Activated effector memory CD4-positive, alpha-beta T cell treated with Interleukin-2 at 50 U/mL for 16 hours (primary cell): ENCODE measurements at regions not wholly inside any gene's neighbourhood (a gene's known extent, or its start where the extent isn't known, plus 50 kb on each side); places are given as distances from the start of the nearest gene placed in this dataset.
"Not testable (repeated sequence)": the region's sequence is repeated elsewhere in the genome, so short reads cannot be mapped to it uniquely, and the experiment has no call there.

Source experiments
- DNase-seq: peaks from one replicate; pipeline ENCODE4 v3.0.0-alpha.2; 2020

DNA sequence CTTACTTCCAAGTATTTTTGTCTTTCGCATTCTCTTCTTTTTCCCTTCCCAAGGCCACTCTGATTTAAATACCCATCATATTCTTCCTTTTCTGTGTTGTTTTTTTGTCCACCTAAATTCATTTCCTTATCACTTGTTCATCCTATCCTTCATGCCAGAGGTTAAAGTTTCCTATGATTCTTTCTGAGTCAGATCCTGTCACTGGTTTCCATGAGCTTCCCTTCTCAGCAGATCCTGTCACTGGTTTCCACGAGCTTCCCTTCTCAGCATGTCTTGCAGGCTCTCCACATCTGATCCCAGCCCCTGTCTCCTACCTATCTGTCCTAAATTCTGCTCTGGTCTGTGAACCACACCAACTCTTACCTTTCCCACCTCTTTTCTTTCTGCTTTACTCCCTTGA lies 311.8 kb upstream of the RGS6 start:
- DNase-seq, result no peak

DNA sequence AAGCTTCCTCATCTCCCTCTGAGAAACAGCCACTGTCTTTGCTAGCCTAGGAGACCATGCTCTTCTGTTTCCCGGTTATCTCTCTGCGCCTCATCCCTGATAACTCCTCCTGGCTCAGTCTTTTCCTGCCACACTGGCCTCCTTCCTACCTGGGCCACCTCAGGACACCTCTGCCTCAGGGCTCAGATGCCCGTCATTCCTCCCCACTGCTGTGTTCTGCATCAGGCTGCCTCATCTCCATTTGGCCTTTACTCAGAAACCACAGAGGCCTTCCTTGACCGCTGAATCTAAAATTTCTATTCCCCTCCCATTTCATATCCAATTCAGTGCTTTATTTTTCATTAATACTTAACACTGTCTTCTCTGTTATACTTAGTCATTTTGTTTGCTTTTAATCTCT lies 311.0 kb upstream of the RGS6 start:
- no peak for DNase-seq

DNA sequence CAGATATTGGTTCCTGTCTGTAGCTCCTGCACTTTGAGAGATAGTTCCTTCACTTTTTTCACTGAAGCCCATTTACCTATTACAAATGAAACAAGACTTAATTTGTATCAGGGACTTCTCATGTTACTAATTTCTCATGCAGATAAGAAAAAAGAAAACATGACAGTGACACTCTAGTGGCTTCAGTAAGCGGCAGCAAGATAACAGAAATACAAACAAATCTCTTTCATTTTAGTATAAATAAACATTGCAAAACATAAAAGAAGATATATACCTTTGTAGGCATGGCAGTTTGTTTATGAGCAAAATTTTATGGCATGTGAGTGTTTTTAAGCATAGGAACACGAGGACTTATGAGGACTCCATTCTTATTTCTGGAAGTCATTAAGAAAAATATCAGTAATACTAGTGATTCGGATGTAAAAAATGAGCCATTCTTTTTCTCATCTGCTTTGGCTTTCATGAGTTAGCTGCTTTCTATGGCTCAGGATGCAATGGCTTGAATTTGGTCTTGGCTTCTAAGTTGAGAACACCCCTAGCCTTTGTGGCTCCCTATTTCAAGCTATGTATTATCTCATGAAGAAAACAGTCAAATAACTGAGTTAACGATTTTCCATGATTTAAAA lies 310.1 kb upstream of the RGS6 start:
- no peak for DNase-seq

- no peak for DNase-seq
Measured at GRCh38 chr14:71623939-71624338, 308.3 kb upstream of the RGS6 start.

- DNase-seq, result no peak
Measured at GRCh38 chr14:71625175-71625574, 307.1 kb upstream of the RGS6 start.

DNA sequence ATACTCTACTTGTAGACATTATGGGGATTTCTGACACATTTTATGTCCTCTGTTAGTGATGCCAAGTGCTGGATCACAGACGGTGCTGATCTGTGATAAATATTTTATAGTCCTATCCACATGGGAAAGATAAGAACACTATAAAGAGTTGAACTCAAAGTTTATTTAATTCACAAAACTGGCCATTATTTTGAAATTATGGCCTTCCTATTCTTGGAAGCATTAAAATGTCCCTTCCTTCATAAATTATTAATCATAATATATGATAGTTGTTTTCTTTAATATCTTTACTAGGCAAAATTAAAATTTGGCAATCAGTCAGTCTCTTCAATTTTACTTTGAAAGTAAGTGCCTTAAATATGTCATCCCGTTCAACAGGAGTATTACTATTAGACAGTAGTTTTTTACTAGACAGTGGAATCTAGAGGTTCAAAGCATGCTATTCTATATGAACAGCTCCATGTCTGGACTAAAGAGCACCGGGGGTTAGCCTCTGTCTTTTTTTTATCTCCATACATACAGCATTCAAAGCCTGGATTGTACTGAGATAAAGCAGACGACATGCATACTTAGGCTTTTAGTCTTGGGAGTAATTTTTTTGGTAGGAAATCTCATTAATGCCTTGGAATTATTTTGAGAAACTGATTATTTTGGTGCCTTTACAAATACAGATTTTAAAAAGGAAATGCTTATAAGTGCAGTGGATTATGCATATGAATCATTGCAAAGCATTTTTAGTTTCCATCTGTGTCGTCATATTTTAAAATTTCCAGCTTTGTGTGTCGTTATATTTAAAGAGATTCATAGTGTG lies 306.1 kb upstream of the RGS6 start:
- no peak for DNase-seq

GRCh38 chr14:71628433-71628832 lies 303.8 kb upstream of the RGS6 start:
- DNase-seq, result no peak

DNA sequence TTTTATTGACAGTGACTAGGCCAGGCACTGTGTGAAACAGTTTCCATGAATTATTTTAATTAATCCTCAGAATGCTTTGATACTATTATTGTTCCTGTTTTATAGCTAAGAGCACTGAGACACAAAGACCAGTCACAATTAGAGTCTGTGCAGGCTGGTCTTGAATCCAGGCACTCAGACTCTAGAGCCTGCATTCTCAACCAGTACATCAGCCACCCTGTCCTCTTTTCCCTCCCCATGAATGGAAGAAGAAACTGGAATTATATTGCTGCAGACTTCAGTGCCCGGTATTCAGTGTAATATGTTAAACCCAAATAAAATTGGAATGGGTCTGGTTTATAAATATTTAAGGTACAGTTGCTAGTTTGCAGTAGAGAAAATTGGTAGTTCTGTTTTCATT lies 303.0 kb upstream of the RGS6 start:
- no peak for DNase-seq

- DNase-seq, result no peak
Measured at GRCh38 chr14:71629765-71630492, 302.3 kb upstream of the RGS6 start.

- DNase-seq, result not testable (repeated sequence)
Measured at GRCh38 chr14:71631030-71631429, 301.2 kb upstream of the RGS6 start.

GRCh38 chr14:71632440-71632946 lies 299.7 kb upstream of the RGS6 start:
- DNase-seq, result no peak

- DNase-seq, result no peak
Measured at GRCh38 chr14:71636076-71636475, 296.2 kb upstream of the RGS6 start.

DNA sequence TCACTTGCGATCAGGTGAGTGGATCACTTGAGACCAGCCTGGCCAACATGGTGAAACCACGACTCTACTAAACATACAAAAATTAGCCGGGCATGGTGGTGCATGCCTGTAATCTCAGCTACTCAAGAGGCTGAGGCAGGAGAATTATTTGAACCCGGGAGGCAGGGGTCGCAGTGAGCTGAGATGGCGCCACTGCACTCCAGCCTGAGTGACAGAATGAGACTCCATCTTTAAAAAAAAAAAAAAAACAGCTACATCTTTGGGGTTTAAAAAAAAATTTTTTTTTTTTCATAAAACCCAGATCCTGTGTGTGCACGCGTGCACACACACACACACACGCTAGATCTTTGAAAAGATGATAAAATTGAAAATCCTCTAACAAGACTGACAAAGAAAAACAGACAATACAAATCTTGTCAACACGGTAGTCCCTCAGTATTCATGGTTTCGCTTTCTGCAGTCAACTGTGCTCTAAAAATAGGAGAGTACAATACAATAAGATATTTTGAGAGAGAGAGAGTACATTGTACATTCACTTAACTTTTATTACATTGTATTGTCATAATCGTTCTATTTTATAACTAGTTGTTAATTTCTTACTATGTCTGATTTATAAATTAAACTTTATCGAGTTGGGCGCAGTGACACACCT lies 295.3 kb upstream of the RGS6 start:
- DNase-seq, result no peak

GRCh38 chr14:71638523-71639196 lies 293.6 kb upstream of the RGS6 start:
- DNase-seq, result no peak

DNA sequence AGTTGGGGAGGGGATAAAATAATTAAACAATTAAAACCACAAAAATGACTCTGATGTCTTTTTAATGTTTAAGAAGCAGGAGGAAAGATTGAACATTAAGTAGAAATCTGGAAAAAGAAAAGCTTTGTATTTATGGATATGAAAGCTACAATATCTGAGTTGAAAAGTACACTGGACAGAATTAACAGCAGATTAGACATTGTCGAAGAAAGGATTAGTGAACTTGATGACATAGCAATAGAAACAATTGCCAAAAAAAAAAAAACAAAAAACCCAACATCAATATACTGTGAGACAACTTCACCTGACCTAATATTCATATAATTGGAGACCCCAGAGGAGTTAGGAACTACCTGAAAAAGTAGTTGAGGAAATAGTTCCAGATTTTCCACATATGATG lies 289.5 kb upstream of the RGS6 start:
- DNase-seq, result no peak

GRCh38 chr14:71645656-71646055 lies 286.6 kb upstream of the RGS6 start:
- DNase-seq, result no peak

GRCh38 chr14:71646518-71646917 lies 285.7 kb upstream of the RGS6 start:
- no peak for DNase-seq

DNA sequence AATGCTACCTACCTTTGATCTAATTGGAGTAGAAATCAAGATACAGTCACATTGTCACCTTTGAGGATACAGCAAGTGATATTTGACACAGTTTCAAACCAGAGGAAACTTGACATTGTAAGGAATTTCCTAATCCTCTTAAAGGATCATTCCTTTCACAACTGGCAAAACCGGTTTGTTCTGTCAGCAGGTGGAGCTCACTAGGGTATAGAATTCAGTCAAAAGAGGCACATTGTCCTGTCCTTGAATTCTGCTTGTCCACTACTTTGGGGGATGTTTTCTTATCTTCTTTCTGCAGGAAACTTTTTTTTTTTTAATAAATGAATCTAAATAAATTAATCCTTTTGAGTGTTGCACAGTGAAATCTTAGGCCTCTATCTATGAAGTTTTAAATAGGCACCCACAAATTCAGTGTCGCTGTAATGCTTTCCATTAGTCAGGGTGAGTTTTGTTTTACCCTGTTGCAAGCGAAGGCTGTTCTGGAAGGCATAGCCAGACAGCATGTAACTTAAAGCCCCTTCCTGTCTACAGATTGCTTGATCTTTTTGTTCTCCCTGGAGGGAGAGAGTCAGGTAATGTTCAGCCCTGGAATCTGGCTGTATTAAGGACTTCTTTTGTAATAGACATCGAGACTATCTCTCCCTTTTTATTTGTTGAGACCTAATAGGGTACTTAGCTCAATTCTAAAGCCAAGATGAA lies 285.0 kb upstream of the RGS6 start:
- DNase-seq, result no peak

- DNase-seq, result no peak
Measured at GRCh38 chr14:71648725-71649124, 283.5 kb upstream of the RGS6 start.

DNA sequence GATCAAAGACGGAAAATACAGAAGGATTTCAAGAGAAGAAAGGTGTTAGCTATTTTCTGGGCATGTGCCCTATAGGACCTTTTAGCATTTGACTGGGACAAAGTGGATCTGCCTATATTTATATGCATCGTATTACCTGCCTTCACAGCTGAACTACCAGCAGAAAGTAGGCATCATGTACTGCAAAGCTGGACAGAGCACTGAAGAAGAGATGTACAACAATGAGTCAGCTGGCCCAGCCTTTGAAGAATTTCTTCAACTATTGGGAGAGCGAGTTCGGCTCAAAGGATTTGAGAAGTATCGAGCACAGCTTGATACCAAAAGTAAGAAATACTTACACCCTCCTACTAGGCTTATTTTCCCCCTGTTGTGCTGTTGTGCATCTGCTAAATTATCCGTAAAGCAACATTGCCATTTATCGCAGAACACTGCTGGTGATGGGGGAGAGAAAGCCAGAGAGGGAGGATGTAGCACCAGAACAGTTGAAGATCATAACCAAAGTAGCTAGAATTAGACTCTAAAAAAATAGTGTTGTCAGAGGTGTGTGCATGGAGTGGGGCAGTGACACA lies 282.0 kb upstream of the RGS6 start:
- no peak for DNase-seq

DNA sequence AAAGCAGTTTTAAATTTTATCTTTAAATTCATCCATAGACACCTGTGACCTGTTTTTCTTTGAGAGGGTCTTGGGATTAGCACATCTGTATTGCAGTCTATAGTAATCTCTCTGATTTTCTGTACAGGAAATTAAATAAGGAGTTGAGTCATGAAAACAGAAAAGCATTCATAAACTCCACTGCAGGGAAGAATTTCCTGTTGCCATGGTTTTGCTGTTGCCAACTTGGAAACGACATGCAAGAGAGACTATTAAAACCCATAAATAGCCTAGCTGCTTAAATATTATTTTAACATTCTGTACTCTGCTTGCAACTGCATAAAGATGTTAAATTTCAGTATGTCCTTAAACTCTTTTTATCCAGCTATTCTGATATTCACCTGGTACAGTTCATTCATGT lies 281.0 kb upstream of the RGS6 start:
- no peak for DNase-seq

DNA sequence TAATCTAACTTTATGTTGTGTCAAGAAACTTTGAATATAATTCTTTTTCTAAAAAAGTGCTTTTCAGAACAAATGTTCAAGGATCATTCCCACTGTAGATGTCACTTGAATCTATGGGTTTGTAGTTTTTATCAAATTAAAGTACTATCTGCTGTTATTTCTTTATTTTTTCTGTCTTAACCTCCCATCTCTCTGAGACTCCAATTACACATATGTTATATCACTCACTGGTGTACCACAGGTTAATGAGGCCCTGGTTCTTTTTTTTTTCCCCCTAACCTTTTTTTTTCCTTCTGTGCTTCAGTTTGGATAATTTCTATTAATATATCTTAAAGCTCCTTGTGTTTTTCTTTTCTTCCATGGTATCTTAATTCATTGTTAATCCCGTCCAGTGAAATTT lies 279.9 kb upstream of the RGS6 start:
- no peak for DNase-seq
